AG10803 (cell line): ENCODE measurements at regions not wholly inside any gene's neighbourhood (a gene's known extent, or its start where the extent isn't known, plus 50 kb on each side); places are given as distances from the start of the nearest gene placed in this dataset.

ENCODE experiments used
- DNase-seq: peaks from one replicate; pipeline ENCODE4 v3.0.0; 2010; ENCODE audit warnings: low read depth
- H3K4me3 ChIP-seq: 2 replicates; pipeline ENCODE4 v1.5.1; 2011; ENCODE audit warnings: mild to moderate bottlenecking, low read length, control low read depth
- CTCF ChIP-seq: conservative IDR thresholded peaks from 2 replicates; pipeline ENCODE4 v1.5.1; 2011; ENCODE audit warnings: mild to moderate bottlenecking, low read length, control low read depth, inconsistent platforms

- DNase-seq: peak; percentile 97
- no peak overlapping the region for H3K4me3 ChIP-seq
- TF ChIP-seq CTCF: no peak
Measured at GRCh38 chr1:78279051-78279450, 211.7 kb upstream of the PTGFR start.

- no peak for TF ChIP-seq CTCF
- no peak for DNase-seq
- no peak overlapping the region for H3K4me3 ChIP-seq
Measured at GRCh38 chr1:78280626-78281025, 210.1 kb upstream of the PTGFR start.

GRCh38 chr1:78281580-78281979 is 209.2 kb upstream of the PTGFR start:
- no peak for DNase-seq
- no peak overlapping the region for H3K4me3 ChIP-seq
- TF ChIP-seq CTCF: no peak

- TF ChIP-seq CTCF: no peak
- DNase-seq: no peak
- H3K4me3 ChIP-seq: no peak overlapping the region
Measured at GRCh38 chr1:78283691-78284090, 207.1 kb upstream of the PTGFR start.

GRCh38 chr1:78284354-78284753 is 206.4 kb upstream of the PTGFR start:
- TF ChIP-seq CTCF: no peak
- no peak overlapping the region for H3K4me3 ChIP-seq
- peak; percentile 62 for DNase-seq

- TF ChIP-seq CTCF: no peak
- peak; percentile 53 for DNase-seq
- H3K4me3 ChIP-seq: no peak overlapping the region
Measured at GRCh38 chr1:78286686-78287085, 204.1 kb upstream of the PTGFR start.

GRCh38 chr1:78289603-78290002 is 201.2 kb upstream of the PTGFR start:
- no peak overlapping the region for H3K4me3 ChIP-seq
- TF ChIP-seq CTCF: no peak
- peak; percentile 79 for DNase-seq
